ENCODE measurements at regions not wholly inside any gene's neighbourhood (a gene's known extent, or its start where the extent isn't known, plus 50 kb on each side); places are given as distances from the start of the nearest gene placed in this dataset.

- no peak overlapping the region for H3K4me3 ChIP-seq (ENCODE audit: low read length)
- no peak for DNase-seq (ENCODE audit: low read depth)
- TF ChIP-seq CTCF (conservative IDR thresholded peaks at IDR 0.05; ENCODE audit: low read length), result no peak
Observed at GRCh38 chr1:157419845-157420542, 132.3 kb downstream of the FCRL5 start.

GRCh38 chr1:157418659-157419058 lies 133.7 kb downstream of the FCRL5 start:
- H3K4me3 ChIP-seq (ENCODE audit: low read length), result no peak overlapping the region
- TF ChIP-seq CTCF (conservative IDR thresholded peaks at IDR 0.05; ENCODE audit: low read length), result no peak
- no peak for DNase-seq (ENCODE audit: low read depth)

DNA sequence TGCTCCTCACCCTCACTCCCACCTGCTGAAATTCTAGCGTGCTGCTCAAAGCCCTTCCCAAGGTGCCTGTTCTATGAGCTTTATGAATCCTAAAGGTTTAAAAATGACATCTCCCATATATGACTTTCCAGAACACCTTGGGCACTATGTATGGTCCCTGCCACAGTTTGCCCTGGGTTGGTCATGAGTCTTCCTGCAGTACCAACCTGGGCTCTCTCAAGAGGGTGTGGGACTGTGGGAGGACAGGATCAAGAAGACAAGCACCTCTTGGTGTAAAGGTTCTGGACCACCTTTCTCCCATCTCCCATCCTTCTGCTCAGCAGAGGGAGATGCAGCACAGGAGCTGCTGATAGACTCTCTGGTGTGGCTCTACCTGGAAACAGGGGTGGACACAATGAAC lies 134.1 kb downstream of the FCRL5 start:
- no peak for DNase-seq (ENCODE audit: low read depth)
- no peak for TF ChIP-seq CTCF (conservative IDR thresholded peaks at IDR 0.05; ENCODE audit: low read length)
- no peak overlapping the region for H3K4me3 ChIP-seq (ENCODE audit: low read length)

GRCh38 chr1:157415661-157416060 lies 136.7 kb downstream of the FCRL5 start:
- no peak for TF ChIP-seq CTCF (conservative IDR thresholded peaks at IDR 0.05; ENCODE audit: low read length)
- DNase-seq (ENCODE audit: low read depth), result no peak
- H3K4me3 ChIP-seq (ENCODE audit: low read length), result no peak overlapping the region

DNA sequence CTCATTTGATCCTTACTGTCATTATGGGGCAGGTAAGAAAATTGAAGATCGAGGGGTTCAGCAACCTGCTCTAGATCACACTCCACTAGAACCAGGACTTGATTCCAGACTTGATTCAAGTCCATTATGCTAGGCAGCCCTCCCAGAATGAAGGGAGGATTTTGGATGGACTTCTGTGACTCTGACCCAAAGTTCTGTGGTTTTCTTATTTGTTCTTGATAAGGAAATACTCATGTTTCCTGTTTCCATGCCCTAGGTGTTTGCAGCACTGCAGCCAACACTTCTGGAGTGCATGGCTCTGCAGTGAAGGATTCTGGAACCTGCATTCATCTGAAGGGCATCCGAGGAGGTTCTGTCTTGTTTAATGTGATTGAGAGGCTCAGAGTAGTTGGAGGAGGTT lies 140.0 kb downstream of the FCRL5 start:
- H3K4me3 ChIP-seq (ENCODE audit: low read length), result no peak overlapping the region
- no peak for DNase-seq (ENCODE audit: low read depth)
- no peak for TF ChIP-seq CTCF (conservative IDR thresholded peaks at IDR 0.05; ENCODE audit: low read length)

- DNase-seq (ENCODE audit: low read depth), result no peak
- no peak for TF ChIP-seq CTCF (conservative IDR thresholded peaks at IDR 0.05; ENCODE audit: low read length)
- no peak overlapping the region for H3K4me3 ChIP-seq (ENCODE audit: low read length)
Observed at GRCh38 chr1:157411769-157412168, 140.5 kb downstream of the FCRL5 start.

GRCh38 chr1:157411064-157411463 lies 141.3 kb downstream of the FCRL5 start:
- DNase-seq (ENCODE audit: low read depth), result no peak
- TF ChIP-seq CTCF (conservative IDR thresholded peaks at IDR 0.05; ENCODE audit: low read length), result no peak
- H3K4me3 ChIP-seq (ENCODE audit: low read length), result no peak overlapping the region

Data from AG10803 (cell line).